ENCODE measurements at regions not wholly inside any gene's neighbourhood (a gene's known extent, or its start where the extent isn't known, plus 50 kb on each side); places are given as distances from the start of the nearest gene placed in this dataset.
A peak's percentile ranks its signal among the peaks of the same experiment; 100 is the strongest.

DNA sequence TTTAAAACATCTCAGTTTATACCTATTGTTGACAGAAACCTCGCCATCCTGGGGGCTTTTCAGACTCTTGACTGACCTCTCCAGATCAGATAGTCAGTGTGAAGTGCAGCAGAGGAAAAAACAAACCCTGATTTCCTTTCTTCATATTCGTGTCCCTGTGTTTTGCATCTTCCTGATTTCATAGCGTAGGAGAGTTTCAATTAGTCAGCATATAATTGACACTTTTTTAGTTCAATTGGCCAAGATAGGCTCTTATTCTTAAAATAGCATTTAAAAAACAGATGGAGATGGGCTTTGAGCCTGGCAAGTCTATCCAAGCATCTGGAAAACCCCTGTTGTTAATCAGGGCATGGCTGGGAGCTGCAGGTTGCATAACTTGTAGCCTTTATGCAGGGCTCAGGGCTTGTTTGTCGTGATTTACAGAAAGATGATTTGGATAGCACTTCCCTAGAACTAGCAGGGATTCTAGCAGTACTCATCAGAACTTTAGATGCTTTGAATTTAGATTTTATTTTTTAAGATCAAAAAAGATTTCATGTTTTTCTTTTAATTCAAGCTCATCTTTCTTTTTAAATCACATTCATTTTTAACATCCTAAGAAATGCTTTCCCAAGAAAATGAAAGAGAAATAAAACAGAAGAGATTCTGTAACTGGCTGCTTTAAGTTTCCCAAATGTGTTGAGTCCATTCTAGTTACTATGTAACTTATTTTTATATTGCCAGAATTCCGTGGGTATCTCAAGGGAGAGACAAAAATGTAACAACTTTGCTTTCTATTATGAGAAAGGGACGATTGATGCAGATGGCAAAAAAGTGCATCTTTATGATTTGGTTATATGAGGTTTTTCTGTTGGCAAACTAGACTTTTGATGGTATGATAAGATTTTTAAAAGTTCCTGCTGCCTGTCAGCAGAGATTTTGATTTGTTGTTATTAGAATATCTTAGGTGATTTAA, 270.8 kb upstream of the FZD8 start:
- peak in 1 of 2 experiments; percentile 29 for DNase-seq

DNA sequence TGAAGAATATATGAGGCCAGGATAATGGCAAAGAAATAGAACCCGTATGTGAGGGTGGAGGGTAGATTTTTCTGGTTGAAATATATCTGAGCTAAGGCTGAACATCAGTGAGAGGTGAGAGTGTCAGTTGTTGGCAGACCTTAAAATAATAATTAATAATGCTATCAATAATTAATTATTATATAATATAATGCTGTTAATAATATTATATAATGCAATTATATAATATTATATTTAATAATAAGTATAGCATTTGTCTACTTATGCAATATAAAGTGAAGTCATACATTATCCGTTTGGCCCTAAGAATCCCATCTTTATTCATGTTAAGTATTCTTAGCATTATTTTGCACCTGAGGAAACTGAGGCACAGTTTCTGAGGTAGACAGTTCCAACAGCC, 269.9 kb upstream of the FZD8 start:
- no peak for DNase-seq

GRCh38 chr10:35911233-35911632, 269.1 kb upstream of the FZD8 start:
- DNase-seq, result no peak

- no peak for DNase-seq
Measured at GRCh38 chr10:35910234-35910633, 268.1 kb upstream of the FZD8 start.

- DNase-seq, result no peak
Measured at GRCh38 chr10:35909121-35909720, 267.1 kb upstream of the FZD8 start.

DNA sequence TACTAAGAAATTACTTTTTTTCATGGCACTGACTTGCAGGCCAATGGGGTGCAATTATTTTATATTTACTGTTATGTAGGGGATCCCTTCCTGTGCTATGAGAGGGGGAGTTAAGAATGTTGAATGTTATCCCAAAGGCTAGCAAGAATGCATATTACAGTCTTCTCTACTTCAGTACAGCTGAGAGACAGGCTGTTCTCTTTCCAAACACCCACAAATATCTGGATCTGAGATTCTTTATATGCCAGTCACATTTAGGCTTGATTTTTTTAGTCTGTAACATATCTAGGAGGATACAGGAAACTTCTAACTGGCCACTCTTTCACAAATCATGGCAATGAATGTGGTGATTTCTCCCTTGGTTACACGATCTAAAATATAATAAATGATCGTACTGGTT, 266.4 kb upstream of the FZD8 start:
- DNase-seq, result no peak

GRCh38 chr10:35907548-35907947, 265.5 kb upstream of the FZD8 start:
- no peak for DNase-seq

DNA sequence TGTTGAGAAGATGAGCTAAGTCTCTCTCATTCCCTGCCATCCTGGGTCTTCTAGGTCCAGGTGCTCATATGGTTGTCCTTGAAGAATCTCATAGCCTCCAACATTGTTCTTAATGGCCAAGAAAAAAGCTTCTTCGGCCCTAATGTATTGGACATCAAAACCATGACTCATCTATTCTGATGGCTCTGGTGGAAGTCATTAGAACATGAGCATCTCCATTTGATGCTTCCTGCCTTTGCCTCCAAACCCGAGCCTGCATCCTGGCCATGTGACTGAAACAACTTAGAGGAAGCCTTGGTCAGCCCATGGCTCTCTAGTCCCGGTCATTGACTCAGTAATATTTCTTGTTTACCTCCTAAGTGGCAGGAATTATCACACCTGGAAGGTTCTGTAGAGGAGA, 264.1 kb upstream of the FZD8 start:
- DNase-seq, result no peak

DNA sequence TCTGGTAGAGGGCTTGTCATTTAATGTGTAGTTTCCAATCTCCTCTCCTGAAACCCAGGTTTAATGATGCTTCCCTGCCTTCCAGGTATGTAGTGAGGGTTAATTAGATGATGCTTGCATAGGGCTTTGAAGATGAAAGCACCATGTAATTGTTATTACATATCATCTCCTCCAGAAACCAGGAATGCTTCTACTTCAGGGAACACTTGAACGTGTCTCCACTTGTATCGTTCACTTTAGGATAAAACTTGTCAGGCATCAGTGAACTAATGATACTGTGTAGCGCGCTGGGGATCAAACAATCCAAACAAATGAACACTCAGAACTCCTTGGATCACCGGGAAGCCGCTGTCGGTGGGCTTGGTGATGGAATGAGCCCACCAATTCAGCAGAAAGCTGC, 260.9 kb upstream of the FZD8 start:
- DNase-seq, result no peak

DNA sequence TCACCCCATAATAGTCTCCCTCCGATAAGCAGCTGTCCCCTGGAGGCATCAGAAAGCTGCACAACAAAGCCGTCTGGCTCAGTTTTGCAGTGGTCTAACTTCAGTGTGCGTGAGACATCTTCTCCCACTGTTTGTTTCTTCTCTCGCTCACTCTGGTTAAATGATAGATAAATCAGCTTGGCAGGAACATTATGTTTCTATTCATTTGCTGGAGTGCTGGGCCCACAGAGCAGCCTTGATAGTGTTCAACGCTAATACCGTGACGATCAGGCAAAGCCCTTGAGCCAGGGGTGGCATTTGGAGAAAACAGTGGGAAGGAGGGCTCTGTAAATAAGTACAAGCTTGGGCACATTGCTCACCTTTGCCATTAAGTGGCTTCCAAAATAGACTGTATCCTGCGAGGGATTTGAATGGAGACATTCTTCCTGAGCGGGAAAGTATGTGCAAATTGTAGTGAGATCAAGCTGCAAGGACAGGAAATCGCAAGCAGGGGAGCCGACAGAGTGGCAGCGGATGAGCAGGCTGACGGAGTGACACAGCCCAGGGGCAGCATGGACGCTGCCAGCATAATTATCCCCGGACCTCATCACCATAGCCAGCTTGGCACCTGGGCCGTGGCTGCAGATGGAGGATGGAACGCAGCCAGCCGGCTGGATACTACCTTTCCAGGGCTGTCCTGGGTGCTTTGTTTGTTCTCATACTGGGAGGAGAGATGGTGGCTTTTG, 256.8 kb upstream of the FZD8 start:
- DNase-seq, result peak in 1 of 2 experiments; percentile 45

DNA sequence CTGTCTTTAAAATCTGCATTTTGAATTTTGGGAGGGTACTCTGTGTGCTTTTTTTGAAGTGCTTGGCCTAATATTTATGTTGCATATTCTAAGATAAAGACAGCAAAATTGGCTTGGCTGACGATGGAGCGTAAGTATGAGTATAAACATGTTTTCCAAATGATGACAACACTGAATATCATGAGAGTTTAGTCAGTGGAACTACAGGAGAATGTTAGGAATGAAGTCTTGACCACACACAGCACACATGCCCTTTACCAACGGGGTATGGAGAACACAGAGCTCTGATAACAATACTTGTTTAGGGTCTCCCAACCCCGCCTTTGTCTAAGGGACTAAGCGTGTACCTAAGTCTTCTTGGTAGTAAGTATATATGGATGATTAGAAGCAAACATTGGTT, 253.9 kb upstream of the FZD8 start:
- DNase-seq, result no peak

- DNase-seq, result no peak
Measured at GRCh38 chr10:35895331-35895730, 253.2 kb upstream of the FZD8 start.

DNA sequence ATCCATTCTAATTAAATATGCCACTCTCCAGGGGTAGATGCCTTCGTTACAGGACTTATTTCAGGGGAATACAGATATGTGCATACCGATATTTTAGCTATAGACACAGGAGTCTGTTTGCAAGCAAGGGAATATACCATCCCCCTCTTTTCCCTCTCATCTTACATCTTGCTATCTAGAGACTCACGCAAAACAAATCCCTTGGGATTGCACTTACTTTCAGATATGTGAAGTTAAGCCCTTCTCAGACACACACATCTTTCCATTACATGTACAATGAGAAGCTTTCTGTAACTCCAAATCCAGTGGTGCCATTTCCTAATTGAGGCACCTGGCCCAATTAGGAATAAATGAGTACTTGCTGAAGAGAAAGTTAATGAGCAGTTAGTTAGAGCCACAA, 250.4 kb upstream of the FZD8 start:
- DNase-seq, result no peak

- DNase-seq, result no peak
Measured at GRCh38 chr10:35890676-35891495, 248.8 kb upstream of the FZD8 start.

- DNase-seq, result no peak
Measured at GRCh38 chr10:35889971-35890675, 248.0 kb upstream of the FZD8 start.

DNA sequence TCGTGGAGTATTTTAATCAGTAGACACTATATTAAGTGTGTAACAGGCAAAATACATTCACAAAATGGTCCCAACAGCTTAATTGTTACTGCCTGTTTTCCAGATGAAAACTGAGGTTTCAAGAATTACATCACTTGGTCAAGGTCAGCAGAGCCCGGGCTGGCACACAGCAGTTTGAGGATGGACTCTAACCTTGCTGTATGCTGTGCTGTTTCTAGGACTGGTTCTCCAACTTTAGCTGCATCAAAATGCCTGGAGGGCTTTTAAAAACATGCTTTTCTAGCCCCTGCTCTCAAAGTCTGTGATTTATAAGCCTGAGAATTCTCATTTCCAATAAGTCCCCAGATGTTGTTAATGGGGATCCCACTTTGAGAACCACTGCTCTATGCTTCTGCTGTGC, 247.1 kb upstream of the FZD8 start:
- DNase-seq, result no peak

- no peak for DNase-seq
Measured at GRCh38 chr10:35888400-35888799, 246.3 kb upstream of the FZD8 start.

DNA sequence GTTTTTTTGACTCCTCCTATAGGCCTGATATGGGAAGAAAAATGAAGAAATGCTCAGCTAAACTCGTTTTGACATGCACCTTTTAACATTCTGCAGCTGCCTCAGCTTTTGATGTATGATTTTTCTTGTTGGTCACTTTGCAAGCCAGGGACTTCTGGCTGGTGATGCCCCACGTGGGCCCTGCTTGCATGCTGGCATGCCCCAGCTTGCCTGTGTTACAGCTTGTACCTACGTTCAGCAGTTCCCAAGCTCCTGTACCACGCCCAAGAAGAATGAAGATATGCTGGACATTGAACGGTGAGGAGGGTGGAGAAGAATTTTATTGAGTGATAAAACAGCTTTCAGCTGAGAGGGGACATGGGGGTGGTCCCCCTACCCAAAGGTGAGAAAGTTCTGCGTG, 245.6 kb upstream of the FZD8 start:
- DNase-seq, result no peak

DNA sequence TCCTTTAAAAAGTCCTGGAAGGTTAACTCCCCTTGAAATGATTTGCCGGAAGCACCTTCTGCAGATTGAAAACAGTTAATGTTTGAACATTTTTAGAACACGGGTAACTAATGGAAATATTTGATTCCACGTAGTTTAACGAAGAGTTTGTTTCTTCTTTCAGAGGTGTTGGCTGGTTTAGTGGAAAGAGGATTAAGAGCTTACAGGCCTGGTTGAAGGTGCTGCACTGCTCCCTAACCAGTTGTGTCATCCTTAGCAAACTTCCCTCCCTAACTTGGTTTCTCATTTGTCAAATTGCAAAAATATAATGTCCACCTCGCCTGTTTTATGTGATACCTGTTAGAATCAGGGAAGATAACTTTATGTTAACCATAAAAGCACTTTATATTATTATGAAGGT, 243.0 kb upstream of the FZD8 start:
- DNase-seq, result no peak

DNA sequence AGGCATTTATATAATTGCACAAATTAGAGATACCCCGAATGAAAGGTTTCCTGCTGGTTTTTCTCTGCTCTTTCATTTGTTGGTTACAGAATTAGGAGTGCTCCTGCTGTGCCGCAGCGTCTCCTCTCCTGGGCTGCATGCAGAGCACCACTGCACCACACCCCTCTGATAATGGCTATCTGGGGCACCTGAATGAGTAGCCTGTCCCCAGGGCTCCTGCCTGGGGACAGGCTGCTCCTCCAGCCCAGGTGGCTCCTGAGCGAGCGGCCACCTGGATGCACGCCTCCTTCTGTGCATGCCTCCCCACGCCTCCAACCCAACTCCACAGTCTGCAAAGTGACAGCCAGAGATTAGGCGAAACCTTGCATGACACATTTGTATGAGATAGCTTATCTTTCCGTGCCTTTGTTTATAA, 242.6 kb upstream of the FZD8 start:
- no peak for DNase-seq

- DNase-seq, result no peak
Measured at GRCh38 chr10:35882422-35883150, 240.5 kb upstream of the FZD8 start.

DNA sequence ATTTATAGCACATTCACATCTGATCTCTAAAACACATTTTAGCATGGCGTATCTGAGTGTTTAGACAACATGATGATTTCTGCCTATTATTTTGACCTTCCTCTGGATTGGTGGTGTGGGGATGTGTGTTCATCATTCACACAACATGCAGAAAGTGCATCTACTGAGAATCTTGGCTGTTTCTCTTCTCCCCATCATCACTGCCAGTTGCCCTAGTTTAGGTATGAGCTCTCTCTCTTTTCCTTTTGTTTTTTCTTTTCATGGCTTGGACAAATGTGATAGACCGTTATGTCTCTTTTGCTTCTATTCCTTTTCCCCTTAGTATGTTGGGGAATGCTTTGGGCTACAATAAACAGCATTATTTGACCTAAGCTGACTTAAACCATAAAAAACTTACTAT, 239.2 kb upstream of the FZD8 start:
- DNase-seq, result no peak
